G401.6 (cell line): ENCODE measurements at regions not wholly inside any gene's neighbourhood (a gene's known extent, or its start where the extent isn't known, plus 50 kb on each side); places are given as distances from the start of the nearest gene placed in this dataset.

ENCODE experiments used
- FAIRE-seq: peaks from 2 replicates; lab custom pipeline; 2012; peaks lifted over from hg19 to GRCh38; lab: Jason Lieb, UNC

- FAIRE-seq = no peak
Observed at GRCh38 chr4:57490520-57491255, 380.5 kb upstream of the IGFBP7 start.

GRCh38 chr4:57488366-57489162 lies 378.4 kb upstream of the IGFBP7 start:
- no peak for FAIRE-seq

- FAIRE-seq = no peak
Observed at GRCh38 chr4:57475424-57475823, 365.2 kb upstream of the IGFBP7 start.

- no peak for FAIRE-seq
Observed at GRCh38 chr4:57465321-57466056, 355.3 kb upstream of the IGFBP7 start.

GRCh38 chr4:57462843-57463242 lies 352.7 kb upstream of the IGFBP7 start:
- no peak for FAIRE-seq

- no peak for FAIRE-seq
Observed at GRCh38 chr4:57460967-57461366, 350.8 kb upstream of the IGFBP7 start.

- no peak for FAIRE-seq
Observed at GRCh38 chr4:57448901-57449300, 338.7 kb upstream of the IGFBP7 start.

GRCh38 chr4:57448452-57448851 lies 338.3 kb upstream of the IGFBP7 start:
- no peak for FAIRE-seq

GRCh38 chr4:57446266-57446665 lies 336.1 kb upstream of the IGFBP7 start:
- no peak for FAIRE-seq

- no peak for FAIRE-seq
Observed at GRCh38 chr4:57445686-57446085, 335.5 kb upstream of the IGFBP7 start.

- no peak for FAIRE-seq
Observed at GRCh38 chr4:57444671-57445070, 334.5 kb upstream of the IGFBP7 start.

GRCh38 chr4:57443787-57444186 lies 333.6 kb upstream of the IGFBP7 start:
- FAIRE-seq = no peak

GRCh38 chr4:57443308-57443707 lies 333.1 kb upstream of the IGFBP7 start:
- no peak for FAIRE-seq

- FAIRE-seq = no peak
Observed at GRCh38 chr4:57442831-57443291, 332.7 kb upstream of the IGFBP7 start.

- no peak for FAIRE-seq
Observed at GRCh38 chr4:57442241-57442640, 332.1 kb upstream of the IGFBP7 start.

GRCh38 chr4:57437649-57438048 lies 327.5 kb upstream of the IGFBP7 start:
- FAIRE-seq = no peak

GRCh38 chr4:57435300-57435699 lies 325.1 kb upstream of the IGFBP7 start:
- no peak for FAIRE-seq

GRCh38 chr4:57430726-57431125 lies 320.5 kb upstream of the IGFBP7 start:
- no peak for FAIRE-seq

GRCh38 chr4:57426779-57427395 lies 316.7 kb upstream of the IGFBP7 start:
- FAIRE-seq = no peak

GRCh38 chr4:57425610-57426009 lies 315.4 kb upstream of the IGFBP7 start:
- no peak for FAIRE-seq

- FAIRE-seq = no peak
Observed at GRCh38 chr4:57424232-57424897, 314.2 kb upstream of the IGFBP7 start.

- FAIRE-seq = no peak
Observed at GRCh38 chr4:57418133-57418532, 307.9 kb upstream of the IGFBP7 start.
